ENCODE measurements at regions not wholly inside any gene's neighbourhood (a gene's known extent, or its start where the extent isn't known, plus 50 kb on each side); places are given as distances from the start of the nearest gene placed in this dataset.

DNA sequence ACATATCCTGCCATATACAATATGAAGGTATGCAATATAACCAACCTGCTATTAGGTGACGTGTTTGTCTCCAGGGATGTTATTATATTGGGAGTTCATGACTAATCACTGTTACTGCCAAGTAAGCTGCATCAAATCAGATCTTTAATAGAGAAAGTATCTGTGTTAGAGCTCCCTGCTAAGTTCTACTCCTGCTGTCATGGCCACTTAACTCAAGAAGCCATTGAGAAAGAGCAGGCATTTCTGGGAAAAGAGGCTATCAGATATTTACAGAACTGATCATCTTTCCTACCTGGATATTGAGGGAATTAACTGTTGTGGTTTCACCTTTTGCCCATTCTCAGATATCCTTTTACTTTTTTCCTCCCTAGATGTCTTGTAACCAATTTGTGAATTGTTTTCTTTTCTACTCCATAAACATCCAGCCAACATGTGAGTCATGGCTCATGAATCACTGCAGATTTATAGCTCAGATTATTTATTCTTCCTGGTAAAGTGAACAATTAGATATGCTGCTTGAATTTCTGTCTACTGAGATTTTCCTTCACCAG, 634.8 kb upstream of the FAM174A start:
- DNase-seq, result no peak
- CTCF ChIA-PET, result no interaction called here
- H4K20me1 ChIP-seq (ENCODE audit: insufficient read depth), result peaks cover 4% of the 10 kb centered on the region; the same call in 1 of the 2 replicates
- no peaks in the 10 kb centered on the region for H3K9me2 ChIP-seq
- POLR2A ChIA-PET, result no interaction called here
- H3K79me2 ChIP-seq (ENCODE audit: insufficient read depth), result no peaks in the 10 kb centered on the region
- no peaks in the 10 kb centered on the region for H3K36me3 ChIP-seq (replicated peaks in 1 of 2; ENCODE audit: control insufficient read depth in 1 of 2, insufficient read depth in 2 of 2, low read length in 1 of 2)
- peaks cover 21% of the 10 kb centered on the region for H3F3A ChIP-seq (replicated peaks; ENCODE audit: insufficient read depth)
- no peaks in the 10 kb centered on the region for H3K27me3 ChIP-seq (ENCODE audit: insufficient read depth)
- H3K4me1 ChIP-seq (ENCODE audit: control insufficient read depth in 1 of 2, insufficient read depth in 2 of 2, low read depth in 1 of 2, low read length in 1 of 2), result peaks cover 0 to 5% of the 10 kb centered on the region in 2 experiments; a peak in 2 of 4 replicates
- 5% methylated on average over 1 of the region's 1 CpG for WGBS (ENCODE audit: low lambda C conversion rate)
- peak overlapping the region in 1 of 2 experiments; percentile 74; a peak in 2 of 4 replicates for H3K27ac ChIP-seq (ENCODE audit: low read depth in 2 of 2, low read length in 1 of 2)
- no peak overlapping the region for H2AFZ ChIP-seq (ENCODE audit: low read depth)
- H3K4me2 ChIP-seq, result peak overlapping the region; percentile 42; the same call in 1 of the 2 replicates
- no peaks in the 10 kb centered on the region for H3K9me3 ChIP-seq
- no peak for TF ChIP-seq RFX5 (IDR thresholded peaks at IDR 0.05; ENCODE audit: low read length)
- TF ChIP-seq CTCF (IDR thresholded peaks at IDR 0.05), result no peak
- TF ChIP-seq EZH2phosphoT487 (IDR thresholded peaks at IDR 0.05; ENCODE audit: borderline replicate concordance, low read depth), result no peak
- no peak for TF ChIP-seq YY1 (IDR thresholded peaks at IDR 0.05; ENCODE audit: low read depth)
- peak; percentile 79 for TF ChIP-seq NFIC (IDR thresholded peaks at IDR 0.05; ENCODE audit: borderline replicate concordance)
- peak; percentile 12 to 77; a peak in 2 of 4 replicates for TF ChIP-seq EP300 (IDR thresholded peaks at IDR 0.05; ENCODE audit: borderline replicate concordance in 1 of 2, low read depth in 1 of 2, low read length in 1 of 2)
- TF ChIP-seq FOXM1 (IDR thresholded peaks at IDR 0.05; ENCODE audit: low read depth), result peak; percentile 40; the same call in 1 of the 2 replicates
- TF ChIP-seq TEAD4 (IDR thresholded peaks at IDR 0.05; ENCODE audit: borderline replicate concordance, insufficient read depth), result 0 out of 2 replicates have a peak, but pooled peaks have one; percentile 27
- TF ChIP-seq FOSL2 (IDR thresholded peaks at IDR 0.05; ENCODE audit: borderline replicate concordance, low read depth), result peak; percentile 80
- peak; percentile 88 for TF ChIP-seq JUND (IDR thresholded peaks at IDR 0.05)
- peak; percentile 99 for TF ChIP-seq TCF12 (IDR thresholded peaks at IDR 0.05)
- TF ChIP-seq TAF1 (IDR thresholded peaks at IDR 0.05; ENCODE audit: borderline replicate concordance, low read depth, low read length), result no peak
- peak; percentile 61 for TF ChIP-seq POLR2AphosphoS5 (IDR thresholded peaks at IDR 0.05; ENCODE audit: low read depth, low read length)
- TF ChIP-seq, protein P1, sequence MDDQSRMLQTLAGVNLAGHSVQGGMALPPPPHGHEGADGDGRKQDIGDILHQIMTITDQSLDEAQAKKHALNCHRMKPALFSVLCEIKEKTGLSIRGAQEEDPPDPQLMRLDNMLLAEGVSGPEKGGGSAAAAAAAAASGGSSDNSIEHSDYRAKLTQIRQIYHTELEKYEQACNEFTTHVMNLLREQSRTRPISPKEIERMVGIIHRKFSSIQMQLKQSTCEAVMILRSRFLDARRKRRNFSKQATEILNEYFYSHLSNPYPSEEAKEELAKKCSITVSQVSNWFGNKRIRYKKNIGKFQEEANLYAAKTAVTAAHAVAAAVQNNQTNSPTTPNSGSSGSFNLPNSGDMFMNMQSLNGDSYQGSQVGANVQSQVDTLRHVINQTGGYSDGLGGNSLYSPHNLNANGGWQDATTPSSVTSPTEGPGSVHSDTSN (IDR thresholded peaks at IDR 0.05), result peak; percentile 81
- H3K9ac ChIP-seq, result no peak overlapping the region
- H3K4me3 ChIP-seq (ENCODE audit: low read depth in 2 of 2, low read length in 1 of 2), result 0 out of 4 replicates have a peak overlapping the region, but pooled peaks of 1 of the 2 experiments have one; percentile 18

- H3K9me3 ChIP-seq, result no peaks in the 10 kb centered on the region
- no peaks in the 10 kb centered on the region for H3K4me1 ChIP-seq (ENCODE audit: control insufficient read depth in 1 of 2, insufficient read depth in 2 of 2, low read depth in 1 of 2, low read length in 1 of 2)
- no peaks in the 10 kb centered on the region for H4K20me1 ChIP-seq (ENCODE audit: insufficient read depth)
- no peaks in the 10 kb centered on the region for H3F3A ChIP-seq (replicated peaks; ENCODE audit: insufficient read depth)
- 5% methylated on average over 4 of the region's 4 CpGs for WGBS (ENCODE audit: low lambda C conversion rate)
- H3K4me2 ChIP-seq, result no peak overlapping the region
- peaks cover 4% of the 10 kb centered on the region; the same call in 1 of the 2 replicates for H3K27me3 ChIP-seq (ENCODE audit: insufficient read depth)
- CTCF ChIA-PET, result no interaction called here
- H3K27ac ChIP-seq (ENCODE audit: low read depth in 2 of 2, low read length in 1 of 2), result no peak overlapping the region
- no peak overlapping the region for H3K9ac ChIP-seq
- H3K4me3 ChIP-seq (ENCODE audit: low read depth in 2 of 2, low read length in 1 of 2), result no peak overlapping the region
- H3K36me3 ChIP-seq (replicated peaks in 1 of 2; ENCODE audit: control insufficient read depth in 1 of 2, insufficient read depth in 2 of 2, low read length in 1 of 2), result no peaks in the 10 kb centered on the region
- H2AFZ ChIP-seq (ENCODE audit: low read depth), result no peak overlapping the region
- H3K9me2 ChIP-seq, result no peaks in the 10 kb centered on the region
- no peaks in the 10 kb centered on the region for H3K79me2 ChIP-seq (ENCODE audit: insufficient read depth)
- no peak for TF ChIP-seq EZH2phosphoT487 (IDR thresholded peaks at IDR 0.05; ENCODE audit: borderline replicate concordance, low read depth)
- TF ChIP-seq GABPA (IDR thresholded peaks at IDR 0.05; ENCODE audit: low read depth), result no peak
- TF ChIP-seq TCF12 (IDR thresholded peaks at IDR 0.05), result no peak
- no peak for TF ChIP-seq RFX5 (IDR thresholded peaks at IDR 0.05; ENCODE audit: low read length)
- POLR2A ChIA-PET, result no interaction called here
- no peak for DNase-seq
These were observed 655.2 kb upstream of the FAM174A start for GRCh38 chr5:99879791-99880511.

Data from SK-N-SH (cell line).